Keratinocyte (primary cell): ENCODE measurements at regions not wholly inside any gene's neighbourhood (a gene's known extent, or its start where the extent isn't known, plus 50 kb on each side); places are given as distances from the start of the nearest gene placed in this dataset.

Source experiments
- DNase-seq: peaks from one replicate; pipeline ENCODE4 v3.0.0-alpha.2; 2011; ENCODE audit warnings: low read depth, missing footprints, low spot score
- FAIRE-seq: peaks from 2 replicates; lab custom pipeline; 2011; peaks lifted over from hg19 to GRCh38; lab: Jason Lieb, UNC
- H2AFZ ChIP-seq: 2 replicates; pipeline ENCODE4 v1.6.0; 2012; ENCODE audit warnings: low read length, control low read depth, inconsistent platforms; ENCODE audit not compliant: control insufficient read depth
- H3K27ac ChIP-seq: 2 replicates; pipeline ENCODE4 v1.5.1; 2011; ENCODE audit warnings: low read length; ENCODE audit not compliant: control insufficient read depth, insufficient read depth
- H3K27me3 ChIP-seq: 3 replicates; pipeline ENCODE4 v1.6.0; 2011; ENCODE audit warnings: low read length; ENCODE audit not compliant: control insufficient read depth, insufficient read depth; ENCODE audit errors: extremely low read depth
- H3K36me3 ChIP-seq, 2 experiments: 2 replicates in 1 of 2; 3 replicates in 1 of 2; pipeline ENCODE4 v1.5.1; 2011; ENCODE audit warnings: low read length in 2 of 2, mild to moderate bottlenecking in 1 of 2; ENCODE audit not compliant: control insufficient read depth in 2 of 2, insufficient read depth in 2 of 2; ENCODE audit errors: extremely low read depth in 1 of 2
- H3K4me1 ChIP-seq: 3 replicates; pipeline ENCODE4 v1.5.1; 2011; ENCODE audit warnings: low read length; ENCODE audit not compliant: control insufficient read depth, insufficient read depth; ENCODE audit errors: extremely low read depth
- H3K4me2 ChIP-seq: 3 replicates; pipeline ENCODE4 v1.6.0; 2011; ENCODE audit warnings: low read depth, low read length; ENCODE audit not compliant: control insufficient read depth, insufficient read depth; ENCODE audit errors: extremely low read depth
- H3K4me3 ChIP-seq, 3 experiments: fragments of 200-600 bp in 1 of 3; sonication (generic) in 1 of 3; 2 replicates in 2 of 3; 3 replicates in 1 of 3; pipeline ENCODE4 v1.5.1; 2011 to 2016; ENCODE audit warnings: low read length in 3 of 3, mild to moderate bottlenecking in 3 of 3, control low read depth in 2 of 3, inconsistent platforms in 1 of 3, low read depth in 1 of 3, mixed read lengths in 1 of 3, mixed run types in 1 of 3, moderate library complexity in 1 of 3; ENCODE audit not compliant: control insufficient read depth in 2 of 3, insufficient read depth in 2 of 3; ENCODE audit errors: extremely low read depth in 1 of 3
- H3K79me2 ChIP-seq: 2 replicates; pipeline ENCODE4 v1.6.0; 2012; ENCODE audit warnings: low read length; ENCODE audit not compliant: control insufficient read depth, insufficient read depth
- H3K9ac ChIP-seq: 3 replicates; pipeline ENCODE4 v1.6.0; 2011; ENCODE audit warnings: low read length; ENCODE audit not compliant: control insufficient read depth, insufficient read depth; ENCODE audit errors: extremely low read depth
- H3K9me1 ChIP-seq: 3 replicates; pipeline ENCODE4 v1.6.0; 2011; ENCODE audit warnings: low read length; ENCODE audit not compliant: control insufficient read depth, insufficient read depth; ENCODE audit errors: extremely low read depth
- H3K9me3 ChIP-seq: 2 replicates; pipeline ENCODE4 v1.5.1; 2012; ENCODE audit warnings: low read depth, low read length; ENCODE audit not compliant: control insufficient read depth
- H4K20me1 ChIP-seq: 3 replicates; pipeline ENCODE4 v1.6.0; 2011; ENCODE audit warnings: low read length; ENCODE audit not compliant: control insufficient read depth, insufficient read depth; ENCODE audit errors: extremely low read depth
- EZH2 ChIP-seq: IDR thresholded peaks from one replicate; pipeline ENCODE4 v1.6.1; 2012; ENCODE audit warnings: inconsistent platforms, mild to moderate bottlenecking, low read length, moderate library complexity
- dilution Hi-C: fragments of 300-500 bp; cut with MboI; formaldehyde crosslinking; loops from one replicate; pipeline ENCODE4 v1.7.0; 2020; ENCODE audit warnings: low sequenced_read_pairs; ENCODE audit not compliant: extremely low pct_ligation_motif_present
- TF ChIP-seq, protein P1 (sequence below), 3 experiments: IDR thresholded peaks in 1 of 3; conservative IDR thresholded peaks in 1 of 3; optimal IDR thresholded peaks in 1 of 3; 2 replicates in 2 of 3; 3 replicates in 1 of 3; pipeline versions ENCODE3 to v1.5.1; 2011; ENCODE audit warnings: low read length in 3 of 3, mild to moderate bottlenecking in 3 of 3, moderate library complexity in 2 of 3, control low read depth in 1 of 3, inconsistent platforms in 1 of 3; ENCODE audit not compliant: insufficient read depth in 2 of 3; ENCODE audit errors: extremely low read depth in 1 of 3

DNA sequence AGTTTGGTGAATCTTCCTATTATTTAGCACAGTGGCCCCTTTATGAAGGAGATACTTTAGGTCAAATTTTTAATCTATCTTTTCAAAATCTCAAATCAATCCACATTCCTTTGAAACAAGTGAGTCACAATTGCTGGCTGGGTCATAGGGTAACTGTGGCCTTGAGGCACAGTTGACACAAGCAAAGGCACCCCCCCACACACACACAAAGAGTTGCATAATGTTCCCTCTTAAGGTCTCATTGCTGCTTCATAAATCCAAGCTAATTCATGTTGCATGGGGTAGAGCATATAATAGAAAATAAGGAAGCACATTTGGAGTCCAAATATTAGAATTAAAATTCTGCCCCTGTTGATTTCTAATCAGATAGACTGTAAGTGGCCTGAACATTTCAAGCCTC is 171.5 kb downstream of the DLEU7 start:
- Histone ChIP-seq H3K27ac (no peak overlapping the region), H3K4me3 (no peak overlapping the region), H3K4me1 (peaks cover 6% of the 10 kb centered on the region), H2AFZ (no peak overlapping the region), H3K9me3 (no peaks in the 10 kb centered on the region), H3K9ac (no peak overlapping the region), H3K9me1 (no peaks in the 10 kb centered on the region), H3K79me2 (no peaks in the 10 kb centered on the region), H4K20me1 (no peaks in the 10 kb centered on the region), H3K36me3 (no peaks in the 10 kb centered on the region), H3K27me3 (no peaks in the 10 kb centered on the region), H3K4me2 (no peak overlapping the region)
- no peak for TF ChIP-seq EZH2
- TF ChIP-seq, protein P1, sequence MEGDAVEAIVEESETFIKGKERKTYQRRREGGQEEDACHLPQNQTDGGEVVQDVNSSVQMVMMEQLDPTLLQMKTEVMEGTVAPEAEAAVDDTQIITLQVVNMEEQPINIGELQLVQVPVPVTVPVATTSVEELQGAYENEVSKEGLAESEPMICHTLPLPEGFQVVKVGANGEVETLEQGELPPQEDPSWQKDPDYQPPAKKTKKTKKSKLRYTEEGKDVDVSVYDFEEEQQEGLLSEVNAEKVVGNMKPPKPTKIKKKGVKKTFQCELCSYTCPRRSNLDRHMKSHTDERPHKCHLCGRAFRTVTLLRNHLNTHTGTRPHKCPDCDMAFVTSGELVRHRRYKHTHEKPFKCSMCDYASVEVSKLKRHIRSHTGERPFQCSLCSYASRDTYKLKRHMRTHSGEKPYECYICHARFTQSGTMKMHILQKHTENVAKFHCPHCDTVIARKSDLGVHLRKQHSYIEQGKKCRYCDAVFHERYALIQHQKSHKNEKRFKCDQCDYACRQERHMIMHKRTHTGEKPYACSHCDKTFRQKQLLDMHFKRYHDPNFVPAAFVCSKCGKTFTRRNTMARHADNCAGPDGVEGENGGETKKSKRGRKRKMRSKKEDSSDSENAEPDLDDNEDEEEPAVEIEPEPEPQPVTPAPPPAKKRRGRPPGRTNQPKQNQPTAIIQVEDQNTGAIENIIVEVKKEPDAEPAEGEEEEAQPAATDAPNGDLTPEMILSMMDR (optimal IDR thresholded peaks at IDR 0.05 in 1 of 3, IDR thresholded peaks at IDR 0.05 in 1 of 3, conservative IDR thresholded peaks at IDR 0.05 in 1 of 3; ENCODE audit: extremely low read depth in 1 of 3, insufficient read depth in 2 of 3, low read length in 3 of 3), result no peak
- DNase-seq, result no peak
- FAIRE-seq, result no peak
- dilution Hi-C loops, result no loop called here

DNA sequence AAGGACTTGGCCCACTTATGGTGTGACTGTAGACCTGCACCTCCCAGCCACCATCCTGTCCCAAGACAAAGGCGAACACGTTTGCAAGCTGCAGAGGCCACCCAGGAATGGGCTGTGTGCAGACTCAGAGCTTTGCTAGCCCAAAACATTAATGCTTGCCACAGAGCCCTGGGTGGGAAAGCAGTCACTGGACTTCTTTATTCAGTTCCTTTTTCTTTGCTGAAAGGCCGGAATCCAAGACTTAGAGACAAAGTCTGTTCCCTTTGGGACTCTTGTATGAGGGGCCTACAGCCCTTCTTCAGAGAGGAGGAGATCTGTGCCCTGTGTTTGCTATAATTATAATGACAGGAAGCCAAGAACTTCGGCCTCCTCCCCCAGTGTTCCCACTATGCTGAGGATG is 167.8 kb downstream of the DLEU7 start:
- dilution Hi-C loops, result no loop called here
- no peak for TF ChIP-seq EZH2
- TF ChIP-seq, protein P1 (optimal IDR thresholded peaks at IDR 0.05 in 1 of 3, IDR thresholded peaks at IDR 0.05 in 1 of 3, conservative IDR thresholded peaks at IDR 0.05 in 1 of 3; ENCODE audit: extremely low read depth in 1 of 3, insufficient read depth in 2 of 3, low read length in 3 of 3), result no peak
- Histone ChIP-seq H3K36me3 (no peaks in the 10 kb centered on the region), H2AFZ (no peak overlapping the region), H3K9ac (no peak overlapping the region), H3K4me3 (no peak overlapping the region), H3K9me1 (no peaks in the 10 kb centered on the region), H3K27me3 (no peaks in the 10 kb centered on the region), H4K20me1 (no peaks in the 10 kb centered on the region), H3K4me1 (peaks cover 19% of the 10 kb centered on the region), H3K9me3 (no peaks in the 10 kb centered on the region), H3K4me2 (no peak overlapping the region), H3K27ac (no peak overlapping the region), H3K79me2 (no peaks in the 10 kb centered on the region)
- no peak for FAIRE-seq
- no peak for DNase-seq
